Amniotic epithelial cell (primary cell): ENCODE measurements at regions not wholly inside any gene's neighbourhood (a gene's known extent, or its start where the extent isn't known, plus 50 kb on each side); places are given as distances from the start of the nearest gene placed in this dataset.
"Not testable (repeated sequence)": the region's sequence is repeated elsewhere in the genome, so short reads cannot be mapped to it uniquely, and the experiment has no call there.

Experiments used
- DNase-seq: peaks from one replicate; pipeline ENCODE4 v3.0.0-alpha.2; 2010; ENCODE audit warnings: low read depth

DNA sequence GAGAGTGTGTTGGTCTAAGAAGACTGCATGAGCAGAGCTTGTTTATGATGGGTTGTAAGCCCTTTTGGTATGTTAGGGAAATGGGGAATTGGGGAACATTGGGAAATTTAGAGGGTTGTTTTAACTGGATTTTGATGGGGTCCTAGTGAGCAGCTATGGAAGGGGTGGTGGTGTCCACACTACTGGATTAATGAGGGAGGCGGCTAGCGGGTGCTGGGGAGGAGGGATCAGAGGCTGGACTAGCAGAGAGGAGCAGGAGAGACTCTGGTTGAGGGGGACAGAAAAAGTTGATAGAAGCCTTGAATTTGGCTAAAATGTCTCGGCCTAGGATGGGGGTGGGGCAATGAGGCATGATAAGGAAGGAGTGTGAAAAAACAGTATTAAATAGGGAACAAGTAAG is 1369.1 kb downstream of the UQCRFS1 start:
- no peak for DNase-seq

DNA sequence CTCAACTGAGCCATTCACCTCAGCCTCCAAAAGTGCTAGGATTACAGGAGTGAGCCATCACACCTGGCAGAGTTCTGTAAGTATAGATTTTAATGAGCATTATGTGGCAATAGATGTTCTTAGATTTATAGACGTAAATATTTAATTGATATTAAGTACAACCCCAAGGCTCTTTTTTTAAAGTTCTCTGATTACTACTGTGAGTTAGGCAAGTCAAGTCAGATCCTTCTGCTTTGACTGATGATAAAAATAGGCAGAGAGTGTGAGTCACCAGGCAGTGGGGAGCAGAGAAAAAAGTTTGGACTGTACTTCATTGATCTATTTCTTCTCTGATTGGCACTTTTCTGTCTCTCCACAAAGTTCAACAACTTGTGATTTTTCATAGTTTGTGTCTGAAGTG is 1379.9 kb downstream of the UQCRFS1 start:
- no peak for DNase-seq

DNA sequence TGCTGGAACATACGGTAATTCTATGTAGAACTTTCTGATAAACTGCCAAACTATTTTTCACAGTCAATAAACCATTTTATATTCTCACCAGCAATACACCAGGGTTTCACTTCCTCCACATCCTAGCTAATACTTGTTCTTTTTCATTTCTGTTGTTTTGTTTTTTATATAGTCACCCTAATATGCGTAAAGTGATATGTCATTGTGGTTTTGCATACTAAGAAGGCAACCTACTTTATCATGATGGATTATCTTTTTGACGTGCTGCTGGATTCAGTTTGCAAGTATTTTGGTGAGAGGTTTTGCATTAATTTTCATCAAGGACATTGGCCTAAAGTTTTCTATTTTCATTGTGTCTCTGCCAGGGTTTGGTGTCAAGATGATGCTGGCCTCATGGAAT is 1384.1 kb downstream of the UQCRFS1 start:
- DNase-seq, result no peak

DNA sequence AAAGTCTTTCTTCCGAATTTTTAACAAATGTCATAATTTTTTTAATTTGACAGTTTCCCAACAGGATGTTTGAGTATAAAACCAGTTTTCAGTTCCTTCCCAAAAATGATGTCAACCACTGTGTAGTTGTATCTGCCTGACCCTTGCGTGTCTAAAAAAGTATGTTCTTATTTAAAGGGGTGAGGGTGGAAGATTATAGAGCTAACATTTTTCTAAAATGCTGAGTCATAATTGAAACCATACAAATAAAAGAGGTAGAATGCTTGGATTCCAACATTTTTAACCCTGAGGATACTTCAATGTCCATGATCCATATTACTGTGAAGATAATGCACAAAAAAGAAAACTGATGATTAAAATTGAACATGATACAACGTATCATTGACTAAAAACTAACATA is 1388.8 kb downstream of the UQCRFS1 start:
- no peak for DNase-seq

DNA sequence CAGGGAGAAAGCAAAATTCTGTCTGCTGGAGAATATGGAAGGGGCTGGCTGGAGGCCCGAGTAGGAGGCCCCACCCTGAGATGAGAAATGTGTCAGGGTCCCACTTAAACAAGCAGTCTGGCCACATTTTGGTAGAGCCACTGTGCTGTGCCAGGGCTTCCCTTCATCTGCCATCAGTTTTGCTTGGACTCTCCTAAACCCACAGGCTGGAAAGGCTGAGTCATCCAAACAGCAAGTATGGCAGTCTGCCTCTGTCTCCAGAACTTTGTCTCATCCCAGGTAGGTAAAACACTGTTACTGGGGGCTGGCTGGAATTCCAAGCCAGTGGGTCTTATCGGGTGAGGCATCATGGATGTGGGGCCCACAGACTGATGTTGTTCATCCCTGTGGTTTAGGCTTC is 1390.6 kb downstream of the UQCRFS1 start:
- no peak for DNase-seq

DNA sequence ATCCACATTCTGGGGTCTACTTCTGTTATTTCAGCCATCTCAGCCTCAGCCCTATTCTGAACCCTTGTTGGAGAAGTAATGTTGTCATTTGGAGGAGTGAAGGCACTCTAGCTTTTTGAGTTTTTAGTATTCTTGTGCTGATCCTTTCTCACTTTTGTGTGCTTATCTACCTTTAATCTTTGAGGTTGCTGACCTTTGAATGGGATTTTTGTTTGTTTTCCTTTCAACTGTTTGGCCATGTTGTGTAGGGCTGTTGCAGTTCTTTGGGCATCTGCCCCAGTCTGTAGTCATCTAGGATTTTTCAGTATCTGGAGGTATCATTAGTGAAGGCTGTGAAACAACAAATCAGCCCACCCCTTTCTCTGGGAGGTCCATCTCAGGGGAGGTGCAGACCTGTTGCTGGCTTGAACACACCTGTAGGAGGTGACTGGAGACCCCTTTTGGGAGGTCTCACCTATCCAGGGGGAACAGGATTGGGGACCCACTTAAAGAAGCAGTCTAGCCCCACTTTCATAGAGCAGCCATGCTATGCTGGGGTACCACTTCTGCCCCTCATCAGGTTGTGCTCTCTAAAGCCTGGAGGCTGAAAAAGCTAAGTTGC is 1391.4 kb downstream of the UQCRFS1 start:
- no peak for DNase-seq

DNA sequence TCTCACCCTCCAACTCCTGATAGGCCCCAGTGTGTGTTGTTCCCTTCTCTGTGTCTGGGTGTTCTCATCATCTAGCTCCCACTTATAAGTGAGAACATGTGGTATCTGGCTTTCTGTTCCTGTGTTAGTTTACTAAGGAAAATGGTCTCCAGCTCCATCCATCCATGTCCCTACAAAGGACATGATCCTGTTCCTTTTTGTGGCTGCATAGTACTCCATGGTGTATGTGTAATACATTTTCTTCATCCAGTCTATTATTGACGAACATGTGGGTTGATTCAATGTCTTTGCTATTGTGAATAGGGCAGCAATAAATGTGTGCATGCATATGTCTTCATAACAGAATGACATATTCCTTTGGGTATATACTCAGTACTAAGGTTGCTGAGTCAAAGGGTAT is 1397.0 kb downstream of the UQCRFS1 start:
- no peak for DNase-seq

DNA sequence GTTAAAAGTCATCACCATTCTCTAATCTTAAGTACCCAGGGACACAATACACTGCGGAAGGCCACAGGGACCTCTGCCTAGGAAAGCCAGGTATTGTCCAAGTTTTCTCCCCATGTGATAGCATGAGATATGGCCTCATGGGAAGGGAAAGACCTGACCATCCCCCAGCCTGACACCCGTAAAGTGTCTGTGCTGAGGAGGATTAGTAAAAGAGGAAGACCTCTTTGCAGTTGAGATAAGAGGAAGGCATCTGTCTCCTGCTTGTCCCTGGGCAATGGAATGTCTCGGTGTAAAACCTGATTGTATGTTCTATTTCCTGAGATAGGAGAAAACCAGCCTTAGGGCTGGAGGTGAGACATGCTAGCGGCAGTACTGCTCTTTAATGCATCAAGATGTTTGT is 1398.1 kb downstream of the UQCRFS1 start:
- DNase-seq, result not testable (repeated sequence)

DNA sequence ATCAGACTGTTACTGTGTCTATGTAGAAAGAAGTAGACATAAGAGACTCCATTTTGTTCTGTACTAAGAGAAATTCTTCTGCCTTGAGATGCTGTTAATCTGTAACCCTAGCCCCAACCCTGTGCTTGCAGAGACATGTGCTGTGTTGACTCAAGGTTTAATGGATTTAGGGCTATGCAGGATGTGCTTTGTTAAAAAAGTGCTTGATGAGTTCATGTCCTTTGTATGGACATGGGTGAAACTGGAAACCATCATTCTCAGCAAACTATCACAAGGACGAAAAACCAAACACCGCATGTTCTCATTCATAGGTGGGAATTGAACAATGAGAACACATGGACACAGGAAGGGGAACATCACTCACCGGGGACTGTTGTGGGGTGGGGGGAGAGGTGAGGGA is 1398.7 kb downstream of the UQCRFS1 start:
- DNase-seq, result not testable (repeated sequence)

DNA sequence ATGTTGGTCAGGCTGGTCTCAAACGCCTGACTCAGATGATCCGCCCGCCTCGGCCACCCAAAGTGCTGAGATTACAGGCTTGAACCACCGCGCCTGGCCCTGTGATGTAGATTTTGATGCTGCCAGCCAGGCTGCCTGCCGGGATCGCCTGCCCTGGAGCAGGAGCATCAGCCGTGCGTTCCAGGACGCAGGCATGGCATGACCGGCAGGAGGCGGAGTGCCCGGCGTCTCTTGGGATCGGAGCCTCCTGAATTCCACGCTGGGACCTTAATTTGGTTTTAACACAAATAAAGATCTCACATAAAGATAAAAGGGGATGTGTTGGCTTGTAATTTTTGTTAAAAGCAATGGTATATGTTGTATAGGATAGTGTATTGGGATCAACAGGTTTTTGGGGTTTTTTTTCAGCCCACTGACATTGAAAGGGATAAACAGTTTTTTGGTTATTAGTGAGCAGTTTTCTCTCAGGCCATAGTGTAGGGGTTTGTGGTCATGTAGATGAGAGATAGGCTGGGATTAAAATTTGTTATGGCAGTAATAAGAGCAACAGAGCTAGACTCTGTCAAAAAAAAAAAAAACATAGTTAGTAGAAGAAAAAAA is 1406.4 kb downstream of the UQCRFS1 start:
- no peak for DNase-seq

DNA sequence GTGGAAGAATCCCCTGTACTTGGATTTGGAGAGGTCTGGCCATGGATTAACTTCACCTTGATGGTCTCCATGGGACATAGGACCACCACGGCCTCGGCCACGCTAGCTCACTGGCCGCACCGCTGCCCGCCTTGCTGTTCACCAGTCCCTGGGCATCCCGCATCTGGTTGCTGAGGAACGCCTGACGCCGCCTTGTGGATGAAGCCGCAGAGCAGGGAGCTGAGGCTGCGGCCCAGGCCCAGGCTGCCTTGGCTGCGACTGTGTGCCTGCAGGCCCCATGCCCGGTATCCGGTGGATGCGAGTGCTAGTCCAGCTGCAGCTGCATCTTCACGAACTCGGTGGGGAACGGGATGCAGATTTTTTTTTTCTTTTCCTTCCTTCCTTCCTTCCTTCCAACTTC is 1407.1 kb downstream of the UQCRFS1 start:
- DNase-seq, result no peak

DNA sequence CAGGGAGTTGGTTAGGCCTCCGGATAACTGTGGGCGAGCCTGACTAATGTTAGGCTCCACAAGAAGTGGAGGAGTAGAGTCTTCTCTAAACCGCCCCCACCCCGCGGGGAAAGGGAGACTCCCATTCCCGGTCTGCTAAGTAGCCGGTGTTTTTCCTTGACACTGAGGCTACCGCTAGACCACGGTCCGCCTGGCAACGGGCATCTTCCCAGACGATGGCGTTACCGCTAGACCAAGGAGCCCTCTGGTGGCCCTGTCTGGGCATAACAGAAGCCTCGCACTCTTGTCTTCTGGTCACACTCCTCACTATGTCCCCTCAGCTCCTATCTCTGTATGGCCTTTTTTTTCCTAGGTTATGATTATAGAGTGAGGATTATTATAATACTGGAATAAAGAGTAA is 1410.7 kb downstream of the UQCRFS1 start:
- peak; percentile 14 for DNase-seq

DNA sequence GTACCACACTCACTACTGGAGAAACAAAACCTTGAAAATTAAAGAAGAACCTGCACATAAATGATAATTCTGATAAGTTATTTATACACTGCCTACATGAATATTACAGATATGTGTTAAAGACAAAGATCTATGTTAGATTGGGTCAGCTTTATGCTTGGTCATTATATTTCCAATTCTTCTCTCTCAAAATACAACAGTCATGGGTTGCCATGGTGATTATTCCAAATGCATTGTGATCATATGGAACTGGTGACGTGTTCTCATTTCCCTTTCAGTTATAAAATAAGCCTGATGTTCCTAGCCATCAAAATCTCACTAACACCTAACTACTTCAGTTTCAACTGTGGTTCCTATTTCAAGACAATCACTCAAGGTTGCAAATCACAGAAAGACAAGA is 1416.4 kb downstream of the UQCRFS1 start:
- DNase-seq, result no peak

DNA sequence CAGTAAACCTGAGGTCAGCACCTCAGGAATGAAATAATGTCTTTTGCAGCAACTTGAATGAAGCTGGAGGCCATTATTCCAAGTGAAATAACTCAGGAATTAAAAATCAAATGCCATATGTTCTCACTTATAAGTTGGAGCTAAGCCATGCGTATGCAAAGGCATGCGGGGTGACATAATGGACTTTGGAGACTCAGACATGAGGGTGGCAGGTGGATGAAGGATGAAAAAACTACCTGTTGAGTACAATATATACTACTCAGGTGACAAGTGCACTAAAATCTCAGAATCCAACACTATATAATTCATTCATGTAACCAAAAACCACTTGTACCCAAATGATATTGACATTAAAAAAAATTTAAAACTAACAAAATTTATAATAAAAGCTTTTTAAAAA is 1416.9 kb downstream of the UQCRFS1 start:
- DNase-seq, result no peak

DNA sequence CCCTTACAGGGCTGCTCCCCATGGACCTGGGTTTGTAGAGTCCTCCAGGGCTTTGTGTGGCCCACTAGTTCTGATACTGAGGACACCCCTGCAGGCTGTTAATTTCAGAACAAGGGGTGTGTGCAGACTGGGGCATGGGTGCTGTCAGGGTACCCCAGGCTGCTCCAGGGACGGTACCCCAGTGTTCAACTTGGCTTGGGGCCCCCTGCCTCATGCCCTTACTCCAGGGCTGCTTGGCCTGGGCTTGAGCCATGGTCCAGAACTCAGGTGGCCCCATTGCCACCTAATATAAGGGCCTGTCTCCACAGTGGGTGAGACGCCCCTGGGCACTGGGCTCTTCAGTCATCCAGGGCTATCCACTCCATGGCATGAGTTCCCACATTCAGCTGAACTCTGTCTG is 1417.6 kb downstream of the UQCRFS1 start:
- DNase-seq, result no peak

DNA sequence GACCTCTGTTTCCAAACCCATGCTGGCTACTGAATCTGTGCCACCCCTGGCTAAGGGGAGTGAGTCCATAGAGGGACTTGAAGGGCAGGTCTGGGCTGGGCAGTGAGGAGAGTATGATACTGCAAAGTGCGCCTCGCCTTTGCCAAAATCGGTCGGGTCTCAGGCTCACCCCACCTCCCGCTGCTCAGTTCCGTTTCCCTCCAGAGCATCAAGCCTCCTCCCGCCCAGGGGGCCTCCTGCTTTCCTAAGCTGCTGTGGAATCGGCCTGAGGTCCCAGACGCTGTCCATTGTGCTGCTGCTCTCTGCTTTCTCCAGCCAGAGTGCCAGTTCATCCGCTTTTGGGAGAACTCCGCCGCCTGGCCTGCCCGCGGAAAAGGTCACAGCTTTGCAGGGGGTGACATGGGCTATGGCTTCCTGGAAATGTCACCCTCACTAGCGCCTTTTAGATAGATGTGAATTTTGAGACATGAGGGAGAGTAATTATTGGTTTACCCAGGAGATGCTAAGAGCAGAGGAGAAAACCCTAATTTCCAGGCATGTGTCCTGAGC is 1418.4 kb downstream of the UQCRFS1 start:
- peak; percentile 15 for DNase-seq

DNA sequence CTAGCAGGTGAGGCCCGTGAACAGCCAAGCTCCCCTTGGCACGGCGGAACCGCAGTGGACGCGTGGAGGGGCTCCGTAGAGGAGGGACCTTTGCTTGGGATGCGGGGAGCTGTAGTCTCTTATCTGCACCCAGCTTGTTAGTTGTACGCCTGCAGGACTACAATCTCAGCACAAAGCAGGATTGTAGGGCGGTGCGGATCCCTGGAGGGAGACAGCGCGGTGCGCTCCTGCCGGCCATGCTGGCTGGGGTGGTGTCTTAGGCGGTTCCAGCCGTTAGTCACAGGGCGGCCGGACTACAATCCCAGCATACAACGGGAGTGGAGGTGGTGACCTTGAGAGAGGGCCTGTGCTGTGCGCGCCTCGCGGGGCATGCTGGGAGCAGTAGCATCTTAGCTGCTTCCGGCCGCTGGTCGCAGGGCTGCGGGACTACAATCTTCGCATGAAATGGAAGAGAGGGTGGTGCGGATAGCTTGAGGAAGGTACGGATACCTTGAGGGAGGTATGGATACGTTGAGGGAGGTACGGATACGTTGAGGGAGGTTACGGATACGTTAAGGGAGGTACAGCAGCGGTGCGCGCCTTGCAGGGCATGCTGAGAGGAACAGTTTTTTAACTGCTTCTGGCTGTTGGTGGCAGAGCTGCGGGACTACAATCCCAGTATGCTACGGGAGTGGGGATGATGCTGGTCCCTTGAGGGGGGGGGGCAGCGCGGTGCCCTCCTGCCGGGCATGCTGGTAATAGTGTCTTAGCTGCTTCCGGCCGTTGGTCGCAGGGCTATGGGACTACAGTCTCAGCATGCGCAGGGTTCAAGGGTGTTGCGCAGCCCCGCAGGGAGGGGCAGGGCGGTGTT is 1419.1 kb downstream of the UQCRFS1 start:
- peak; percentile 94 for DNase-seq

DNA sequence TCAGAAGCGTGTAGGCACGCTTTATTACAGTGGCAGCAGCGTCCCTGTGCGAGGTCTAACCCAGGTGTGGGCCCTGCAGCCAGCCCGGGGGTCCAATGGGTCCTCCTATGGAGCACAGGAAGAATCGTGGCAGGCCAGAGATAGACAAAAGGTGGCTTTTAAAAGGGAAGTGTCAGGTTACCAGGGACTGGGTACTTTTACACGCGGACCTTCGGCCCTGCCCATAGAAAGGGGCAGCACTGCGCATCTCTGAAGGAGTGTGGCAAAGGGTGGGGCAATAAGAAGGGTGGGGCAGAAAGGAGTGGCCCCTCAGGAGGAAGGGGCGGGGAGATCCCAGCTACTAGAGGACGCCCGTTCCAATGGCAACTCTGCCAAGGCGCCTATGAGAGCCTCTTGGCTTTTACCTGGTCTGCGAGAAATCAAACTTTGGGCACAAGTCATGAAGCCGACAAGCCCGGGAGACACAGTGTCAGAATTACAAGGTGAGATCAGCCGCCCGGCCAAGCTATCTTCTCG is 1419.8 kb downstream of the UQCRFS1 start:
- DNase-seq, result peak; percentile 77

DNA sequence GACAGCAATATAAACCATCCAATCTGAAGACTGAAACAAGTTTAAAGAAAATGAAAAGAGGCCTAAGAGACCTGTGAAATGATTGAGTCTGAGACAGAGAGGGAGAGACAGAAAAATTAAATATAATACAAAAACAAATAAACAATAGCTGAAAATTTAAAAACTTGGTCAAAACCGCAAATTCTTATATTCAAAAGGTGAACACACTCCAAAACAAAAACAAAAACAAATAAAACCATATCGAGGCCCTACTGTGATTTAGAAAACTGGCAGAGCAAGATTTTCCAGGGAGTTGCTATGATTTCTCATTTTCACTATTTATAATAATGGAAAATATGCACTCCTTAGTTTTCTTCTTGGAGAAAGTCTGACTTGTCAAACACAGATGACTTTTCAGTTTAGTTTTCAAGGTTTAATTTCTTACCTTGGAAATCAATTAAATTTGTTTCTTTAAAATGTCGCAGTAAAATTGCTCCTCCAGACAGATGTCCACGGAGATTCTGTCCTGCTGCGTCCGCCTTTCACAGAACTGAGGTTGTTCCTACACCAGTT is 1420.3 kb downstream of the UQCRFS1 start:
- no peak for DNase-seq

DNA sequence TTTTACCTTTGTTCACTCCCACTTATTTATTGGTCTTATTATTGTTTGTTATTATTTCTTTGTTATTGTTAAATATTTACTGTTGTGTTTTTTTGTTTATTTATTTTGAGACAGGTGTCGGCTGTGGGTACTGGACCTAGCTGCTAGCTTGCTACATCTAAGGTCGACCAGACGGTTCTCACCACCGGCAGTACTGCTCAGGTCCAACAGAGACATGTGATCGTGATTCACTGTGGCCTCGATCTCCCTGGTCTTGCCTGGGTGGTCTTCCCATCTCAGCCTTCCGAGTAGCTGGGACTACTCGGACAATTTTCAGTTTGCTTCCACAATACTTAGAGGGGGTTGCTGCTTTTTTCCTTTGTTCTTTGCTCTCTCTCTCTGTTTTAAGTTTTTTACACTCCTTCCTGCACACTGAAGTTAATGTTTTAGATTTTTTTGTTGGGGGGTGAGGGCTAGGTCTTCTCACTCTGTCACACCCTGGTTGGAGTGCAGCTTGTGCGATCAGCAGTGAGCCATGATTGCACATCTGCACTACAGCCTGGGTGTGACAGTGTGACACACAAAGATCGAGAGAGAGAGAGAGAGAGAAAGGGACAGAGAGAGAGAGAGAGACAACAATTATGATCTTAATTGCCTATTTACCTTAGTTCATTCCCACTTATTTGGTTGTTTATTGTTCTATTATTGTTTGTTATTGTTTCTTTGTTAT is 1432.4 kb downstream of the UQCRFS1 start:
- DNase-seq, result no peak

DNA sequence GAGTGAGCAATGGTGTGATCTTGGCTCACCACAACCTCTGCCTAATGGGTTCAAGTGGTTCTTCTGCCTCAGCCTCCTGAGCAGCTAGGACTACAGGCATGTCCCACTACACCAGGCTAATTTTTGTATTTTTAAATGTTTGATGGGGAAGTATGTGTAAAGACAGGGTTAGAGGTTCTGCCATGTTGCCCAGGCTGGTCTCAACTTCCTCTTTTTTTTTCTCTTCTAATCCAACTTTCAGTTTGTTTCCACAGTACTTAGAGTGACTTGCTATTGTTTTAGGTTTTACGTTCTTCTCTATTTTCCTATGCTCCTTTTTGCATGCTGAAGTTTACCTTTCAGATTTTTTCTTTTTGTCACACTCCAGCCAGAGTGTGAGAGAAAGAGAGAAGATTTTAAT is 1433.0 kb downstream of the UQCRFS1 start:
- DNase-seq, result no peak

DNA sequence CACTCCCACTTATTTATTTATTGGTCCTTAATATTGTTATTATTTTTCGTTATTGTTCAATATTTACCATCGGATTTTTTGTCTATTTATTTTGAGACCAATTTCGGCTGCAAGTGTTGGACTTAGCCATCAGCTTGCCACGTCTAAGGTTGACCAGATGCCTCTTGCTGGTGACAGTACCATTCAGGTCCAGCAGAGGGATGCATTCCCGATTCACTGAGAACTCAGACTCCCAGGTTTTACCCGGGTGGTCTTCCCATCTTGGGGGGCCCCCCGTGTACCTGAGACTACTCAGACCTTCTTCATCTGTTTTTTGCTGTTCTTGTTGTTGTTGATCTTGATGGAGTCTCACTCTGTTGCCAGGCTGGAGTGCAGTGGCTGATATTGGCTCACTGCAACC is 1435.2 kb downstream of the UQCRFS1 start:
- DNase-seq, result no peak
